ENCODE measurements at regions not wholly inside any gene's neighbourhood (a gene's known extent, or its start where the extent isn't known, plus 50 kb on each side); places are given as distances from the start of the nearest gene placed in this dataset.
A peak's percentile ranks its signal among the peaks of the same experiment; 100 is the strongest.
"Not testable (repeated sequence)": the region's sequence is repeated elsewhere in the genome, so short reads cannot be mapped to it uniquely, and the experiment has no call there.

- no peak for DNase-seq (ENCODE audit: low read depth)
These were observed 125.6 kb downstream of the GLRX3 start for GRCh38 chr10:130261766-130262165.

GRCh38 chr10:130263289-130263688 lies 127.1 kb downstream of the GLRX3 start:
- DNase-seq (ENCODE audit: low read depth): no peak

DNA sequence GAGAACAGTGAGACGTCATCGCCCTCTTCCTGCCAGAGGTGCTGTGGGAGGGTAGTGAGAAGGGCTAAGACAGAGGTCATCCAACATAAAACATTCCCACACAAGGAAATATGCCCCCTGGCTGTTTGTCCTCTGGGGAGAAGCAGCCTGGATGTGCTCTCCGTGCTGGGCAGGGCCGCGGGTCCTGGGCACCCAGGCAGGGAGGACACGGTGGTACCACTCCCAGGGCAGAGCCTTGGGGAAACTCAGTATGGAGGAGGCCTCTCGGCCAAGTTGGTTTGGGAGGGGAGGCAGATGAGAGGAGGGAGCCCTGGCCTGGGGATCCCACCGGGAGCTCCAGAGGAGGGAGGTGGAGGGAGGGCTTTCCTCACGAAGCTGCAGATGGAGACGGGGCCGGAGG lies 129.4 kb downstream of the GLRX3 start:
- no peak for DNase-seq (ENCODE audit: low read depth)

- DNase-seq (ENCODE audit: low read depth): no peak
These were observed 146.5 kb downstream of the GLRX3 start for GRCh38 chr10:130282492-130283218.

DNA sequence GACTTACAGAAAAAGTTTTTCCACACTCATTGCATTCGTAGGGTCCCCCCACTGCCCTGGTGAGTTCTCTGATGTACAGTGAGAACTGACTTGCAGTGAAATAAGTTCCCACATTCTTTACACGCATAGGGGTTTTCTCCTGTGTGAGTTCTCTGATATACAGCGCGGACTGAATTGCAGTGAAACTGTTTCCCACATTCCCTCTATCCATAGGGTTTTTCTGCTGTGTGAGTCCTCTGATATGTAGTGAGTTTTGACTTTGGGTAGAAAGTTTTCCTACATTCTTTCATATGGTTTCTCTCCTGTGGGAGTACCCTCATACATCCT lies 147.0 kb downstream of the GLRX3 start:
- no peak for DNase-seq (ENCODE audit: low read depth)

DNA sequence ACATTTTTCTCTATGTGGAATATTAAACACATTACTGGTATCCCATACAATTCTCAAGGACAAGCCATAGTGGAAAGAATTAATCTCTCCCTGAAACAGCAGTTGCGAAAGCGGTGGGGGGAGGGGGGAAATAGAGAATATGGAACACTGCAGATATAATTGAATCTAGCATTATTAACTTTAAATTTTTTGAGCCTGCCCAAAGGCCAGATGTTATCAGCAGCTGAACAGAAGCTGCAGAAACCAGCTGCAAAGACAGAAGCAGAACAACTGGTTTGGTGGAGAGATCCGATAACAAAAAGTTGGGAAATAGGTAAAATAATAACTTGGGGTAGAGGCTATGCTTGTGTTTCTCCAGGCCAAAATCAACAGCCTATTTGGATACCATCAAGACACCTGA lies 159.6 kb downstream of the GLRX3 start:
- not testable (repeated sequence) for DNase-seq (ENCODE audit: low read depth)

- DNase-seq (ENCODE audit: low read depth): peak; percentile 73
These were observed 164.4 kb downstream of the GLRX3 start for GRCh38 chr10:130300608-130301020.

DNA sequence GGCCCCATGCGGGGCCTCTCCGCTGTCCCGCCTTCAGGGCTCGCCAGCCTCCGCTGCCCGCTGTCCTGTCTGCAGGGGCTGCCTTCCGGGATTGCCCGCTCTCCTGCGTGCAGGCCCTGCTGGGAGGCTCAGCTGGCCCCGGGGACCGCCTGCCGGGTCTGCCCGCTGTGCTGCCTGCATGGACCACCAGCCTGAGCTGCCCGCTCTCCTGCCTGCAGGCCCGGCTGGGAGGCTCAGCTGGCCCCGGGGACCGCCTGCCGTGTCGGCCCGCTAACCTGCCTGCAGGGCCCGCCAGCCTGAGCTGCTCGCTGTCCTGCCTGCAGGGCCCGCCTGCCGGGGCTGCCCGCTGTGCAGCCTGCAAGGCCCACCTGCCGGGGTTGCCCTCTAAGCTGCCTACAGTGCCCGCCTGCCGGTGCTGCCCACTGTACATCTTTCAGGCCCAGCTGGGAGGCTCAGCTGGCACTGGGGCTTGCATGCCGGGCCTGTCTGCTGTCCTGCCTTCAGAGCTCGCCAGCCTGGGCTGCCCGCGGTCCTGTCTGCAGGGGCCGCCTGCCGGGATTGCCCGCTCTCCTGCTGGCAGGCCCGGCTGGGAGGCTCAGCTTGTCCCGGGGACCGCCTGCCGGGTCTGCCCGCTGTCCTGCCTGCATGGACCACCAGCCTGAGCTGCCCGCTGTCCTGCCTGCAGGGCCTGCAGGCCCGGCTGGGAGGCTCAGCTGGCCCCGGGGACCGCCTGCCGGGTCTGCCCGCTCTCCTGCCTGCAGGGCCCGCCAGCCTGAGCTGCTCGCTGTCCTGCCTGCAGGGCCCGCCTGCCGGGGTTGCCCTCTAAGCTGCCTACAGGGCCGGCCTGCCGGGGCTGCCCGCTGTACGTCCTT lies 165.1 kb downstream of the GLRX3 start:
- DNase-seq (ENCODE audit: low read depth): peak; percentile 81

GRCh38 chr10:130326954-130327353 lies 190.8 kb downstream of the GLRX3 start:
- DNase-seq (ENCODE audit: low read depth): no peak

GRCh38 chr10:130329792-130330191 lies 193.6 kb downstream of the GLRX3 start:
- no peak for DNase-seq (ENCODE audit: low read depth)

GRCh38 chr10:130333185-130333584 lies 197.0 kb downstream of the GLRX3 start:
- DNase-seq (ENCODE audit: low read depth): no peak

DNA sequence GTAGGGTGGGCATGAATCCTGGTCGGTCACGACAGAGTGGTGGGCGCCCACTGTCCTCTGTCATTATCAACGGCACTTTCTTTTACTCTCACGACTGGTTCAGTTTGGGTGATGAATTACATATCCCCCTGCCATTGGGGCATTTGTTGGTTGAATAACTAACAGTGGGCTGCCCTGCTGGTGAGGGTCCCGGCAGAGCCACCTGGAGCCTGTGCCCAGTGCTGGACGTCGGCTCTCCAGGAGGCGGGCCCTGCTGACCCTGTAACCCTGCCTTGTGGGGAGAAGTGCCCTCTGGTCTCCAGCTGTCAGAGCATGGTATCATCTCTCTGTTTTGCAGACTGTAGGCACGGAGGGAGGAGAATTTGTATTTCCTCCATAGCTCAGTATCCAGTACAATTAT lies 199.1 kb downstream of the GLRX3 start:
- DNase-seq (ENCODE audit: low read depth): no peak

- no peak for DNase-seq (ENCODE audit: low read depth)
These were observed 200.6 kb downstream of the GLRX3 start for GRCh38 chr10:130336617-130337304.

DNA sequence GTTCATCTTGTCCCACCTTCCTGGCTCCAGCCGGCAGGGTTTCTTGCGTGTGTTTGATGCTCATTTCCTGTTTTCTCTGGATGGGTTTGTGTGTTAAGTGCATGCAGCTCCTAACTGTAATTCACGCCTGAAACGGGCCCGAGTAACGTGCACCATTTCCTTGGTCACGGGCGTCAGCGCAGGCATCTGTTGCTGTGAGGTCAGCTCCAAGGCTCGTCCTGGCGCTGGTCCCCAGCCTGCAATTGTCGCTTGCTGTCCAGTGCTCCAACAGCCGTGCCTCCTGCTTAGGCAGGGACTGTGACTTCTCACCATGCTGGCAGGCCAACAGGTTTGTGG lies 201.1 kb downstream of the GLRX3 start:
- no peak for DNase-seq (ENCODE audit: low read depth)

GRCh38 chr10:130337696-130338635 lies 201.8 kb downstream of the GLRX3 start:
- no peak for DNase-seq (ENCODE audit: low read depth)

GRCh38 chr10:130338636-130339024 lies 202.4 kb downstream of the GLRX3 start:
- no peak for DNase-seq (ENCODE audit: low read depth)

- no peak for DNase-seq (ENCODE audit: low read depth)
These were observed 202.9 kb downstream of the GLRX3 start for GRCh38 chr10:130339091-130339490.

GRCh38 chr10:130339911-130340310 lies 203.7 kb downstream of the GLRX3 start:
- DNase-seq (ENCODE audit: low read depth): no peak

GRCh38 chr10:130340816-130341215 lies 204.6 kb downstream of the GLRX3 start:
- no peak for DNase-seq (ENCODE audit: low read depth)

DNA sequence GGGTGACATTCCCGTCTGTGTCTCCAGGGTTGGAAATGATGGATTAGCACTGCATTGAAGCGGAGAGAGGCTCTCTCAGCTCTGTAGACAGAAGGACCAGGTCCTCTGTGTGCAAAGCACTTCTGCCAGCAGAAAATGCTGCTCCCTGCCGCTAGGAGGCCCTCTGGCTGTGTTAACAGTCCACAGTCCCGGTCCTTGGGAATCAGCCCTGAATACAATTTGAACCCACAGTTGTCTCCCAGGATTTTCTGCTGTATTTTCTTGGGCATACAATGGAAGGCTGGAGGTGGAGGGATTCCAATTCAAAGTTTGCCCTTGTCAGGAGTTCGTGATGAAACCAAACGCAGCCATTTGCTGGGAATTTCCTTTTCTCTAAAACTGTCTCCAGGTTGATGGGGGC lies 205.2 kb downstream of the GLRX3 start:
- DNase-seq (ENCODE audit: low read depth): no peak

DNA sequence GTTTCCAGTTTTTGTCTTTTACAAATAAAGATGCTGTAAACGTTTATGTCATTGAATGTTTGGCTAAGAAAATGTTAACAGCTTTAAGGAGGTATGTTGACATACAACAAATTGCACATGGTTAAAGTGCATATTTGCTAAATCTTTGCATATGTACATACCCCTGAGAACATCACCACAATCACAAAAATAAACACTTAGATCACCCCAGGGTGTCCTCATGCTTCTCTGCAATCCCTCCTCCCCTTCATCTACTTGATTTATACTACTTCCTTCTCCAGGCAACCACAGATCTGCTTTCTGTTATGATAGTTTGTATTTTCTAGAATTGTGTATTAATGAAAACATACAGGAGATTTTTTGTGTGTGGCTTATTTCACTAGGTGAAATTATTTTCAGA lies 209.5 kb downstream of the GLRX3 start:
- no peak for DNase-seq (ENCODE audit: low read depth)

- no peak for DNase-seq (ENCODE audit: low read depth)
These were observed 214.8 kb downstream of the GLRX3 start for GRCh38 chr10:130350996-130351395.
